RWPE2 (cell line): ENCODE measurements at regions not wholly inside any gene's neighbourhood (a gene's known extent, or its start where the extent isn't known, plus 50 kb on each side); places are given as distances from the start of the nearest gene placed in this dataset.

Source experiments
- ATAC-seq: fragments of 200-7000 bp; cut with Tn5 transposase; 3 replicates; pipeline ENCODE4 v1.9.1; 2021; ENCODE audit warnings: low read depth
- DNase-seq: peaks from one replicate; pipeline ENCODE4 v3.0.0-alpha.2; 2020; ENCODE audit warnings: low spot score
- H3K27ac ChIP-seq: fragments of 450-650 bp; 2 replicates; pipeline ENCODE4 v1.5.1; 2017; ENCODE audit warnings: mild to moderate bottlenecking; ENCODE audit not compliant: poor library complexity, severe bottlenecking
- H3K27me3 ChIP-seq: fragments of 250-450 bp; sonication (Bioruptor Pico); 2 replicates; pipeline ENCODE4 v1.5.1; 2021; ENCODE audit warnings: mild to moderate bottlenecking, moderate library complexity; ENCODE audit not compliant: insufficient read depth, poor library complexity, severe bottlenecking
- H3K36me3 ChIP-seq: fragments of 250-450 bp; sonication (Bioruptor Pico); 2 replicates; pipeline ENCODE4 v1.5.1; 2020; ENCODE audit warnings: low read depth, mild to moderate bottlenecking, moderate library complexity
- H3K4me1 ChIP-seq: fragments of 250-450 bp; sonication (Bioruptor Pico); 2 replicates; pipeline ENCODE4 v1.5.1; 2021; ENCODE audit warnings: mild to moderate bottlenecking, moderate library complexity; ENCODE audit not compliant: insufficient read depth, poor library complexity, severe bottlenecking
- H3K4me3 ChIP-seq: fragments of 250-450 bp; sonication (Bioruptor Pico); 2 replicates; pipeline ENCODE4 v1.5.1; 2021; ENCODE audit warnings: mild to moderate bottlenecking, moderate library complexity; ENCODE audit not compliant: severe bottlenecking
- H3K9me3 ChIP-seq: fragments of 250-450 bp; sonication (Bioruptor Pico); 2 replicates; pipeline ENCODE4 v1.5.1; 2021; ENCODE audit warnings: mild to moderate bottlenecking, moderate library complexity; ENCODE audit not compliant: severe bottlenecking
- TF ChIP-seq, protein P1 (sequence below): fragments of 450-650 bp; IDR thresholded peaks from one replicate; pipeline ENCODE4 v1.5.1; 2017; ENCODE audit warnings: mild to moderate bottlenecking, moderate library complexity; ENCODE audit not compliant: poor library complexity, severe bottlenecking

- H3K4me3 ChIP-seq = no peak overlapping the region
- H3K9me3 ChIP-seq = no peaks in the 10 kb centered on the region
- H3K36me3 ChIP-seq = no peaks in the 10 kb centered on the region
- peaks cover 31% of the 10 kb centered on the region for H3K4me1 ChIP-seq
- DNase-seq (no peak), ATAC-seq (no peak)
- H3K27me3 ChIP-seq = no peaks in the 10 kb centered on the region
- H3K27ac ChIP-seq = no peak overlapping the region
- TF ChIP-seq, protein P1, sequence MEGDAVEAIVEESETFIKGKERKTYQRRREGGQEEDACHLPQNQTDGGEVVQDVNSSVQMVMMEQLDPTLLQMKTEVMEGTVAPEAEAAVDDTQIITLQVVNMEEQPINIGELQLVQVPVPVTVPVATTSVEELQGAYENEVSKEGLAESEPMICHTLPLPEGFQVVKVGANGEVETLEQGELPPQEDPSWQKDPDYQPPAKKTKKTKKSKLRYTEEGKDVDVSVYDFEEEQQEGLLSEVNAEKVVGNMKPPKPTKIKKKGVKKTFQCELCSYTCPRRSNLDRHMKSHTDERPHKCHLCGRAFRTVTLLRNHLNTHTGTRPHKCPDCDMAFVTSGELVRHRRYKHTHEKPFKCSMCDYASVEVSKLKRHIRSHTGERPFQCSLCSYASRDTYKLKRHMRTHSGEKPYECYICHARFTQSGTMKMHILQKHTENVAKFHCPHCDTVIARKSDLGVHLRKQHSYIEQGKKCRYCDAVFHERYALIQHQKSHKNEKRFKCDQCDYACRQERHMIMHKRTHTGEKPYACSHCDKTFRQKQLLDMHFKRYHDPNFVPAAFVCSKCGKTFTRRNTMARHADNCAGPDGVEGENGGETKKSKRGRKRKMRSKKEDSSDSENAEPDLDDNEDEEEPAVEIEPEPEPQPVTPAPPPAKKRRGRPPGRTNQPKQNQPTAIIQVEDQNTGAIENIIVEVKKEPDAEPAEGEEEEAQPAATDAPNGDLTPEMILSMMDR = no peak
Observed at GRCh38 chr3:46116996-46117395, 89.7 kb upstream of the XCR1 start.

GRCh38 chr3:46114323-46114988 lies 87.2 kb upstream of the XCR1 start:
- DNase-seq (no peak), ATAC-seq (peak; percentile 66)
- no peaks in the 10 kb centered on the region for H3K9me3 ChIP-seq
- no peaks in the 10 kb centered on the region for H3K36me3 ChIP-seq
- no peaks in the 10 kb centered on the region for H3K27me3 ChIP-seq
- H3K27ac ChIP-seq = peak overlapping the region; percentile 85
- peaks cover 50% of the 10 kb centered on the region for H3K4me1 ChIP-seq
- no peak overlapping the region for H3K4me3 ChIP-seq
- TF ChIP-seq, protein P1 = no peak

DNA sequence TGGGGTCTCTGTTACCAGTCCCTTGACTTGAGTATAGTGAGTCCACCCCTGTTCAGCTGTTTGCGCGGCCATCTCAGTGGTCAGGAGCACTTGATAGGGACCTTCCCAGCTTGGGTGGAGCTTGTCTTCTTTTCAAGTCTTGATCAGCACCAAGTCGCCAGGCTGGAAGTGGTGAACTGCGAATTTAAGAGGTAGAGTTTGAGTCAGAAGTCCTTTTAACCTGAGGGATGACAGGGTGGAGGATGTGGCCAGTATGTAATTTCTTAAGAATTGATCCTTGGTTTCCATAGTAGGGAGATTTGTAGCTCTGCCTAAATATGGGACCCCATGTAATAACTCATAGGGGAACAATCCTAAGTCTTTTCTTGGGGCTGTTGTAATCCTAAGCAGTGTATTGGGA lies 86.3 kb upstream of the XCR1 start:
- H3K4me1 ChIP-seq = peaks cover 54% of the 10 kb centered on the region
- TF ChIP-seq, protein P1 = no peak

GRCh38 chr3:46112984-46113383 lies 85.7 kb upstream of the XCR1 start:
- H3K36me3 ChIP-seq = no peaks in the 10 kb centered on the region
- peak overlapping the region; percentile 85 for H3K27ac ChIP-seq
- no peaks in the 10 kb centered on the region for H3K27me3 ChIP-seq
- no peaks in the 10 kb centered on the region for H3K9me3 ChIP-seq
- peaks cover 54% of the 10 kb centered on the region for H3K4me1 ChIP-seq
- TF ChIP-seq, protein P1 = no peak
- no peak overlapping the region for H3K4me3 ChIP-seq
- ATAC-seq = peak; percentile 72
- no peak for DNase-seq

More for the DNA sequence above, 86.3 kb upstream of the XCR1 start:
- Histone ChIP-seq H3K9me3 (no peaks in the 10 kb centered on the region), H3K36me3 (no peaks in the 10 kb centered on the region), H3K27me3 (no peaks in the 10 kb centered on the region), H3K27ac (peak overlapping the region; percentile 85), H3K4me3 (no peak overlapping the region)
- no peak for ATAC-seq
- no peak for DNase-seq

- no peak overlapping the region for H3K4me3 ChIP-seq
- peaks cover 54% of the 10 kb centered on the region for H3K4me1 ChIP-seq
- H3K36me3 ChIP-seq = no peaks in the 10 kb centered on the region
- TF ChIP-seq, protein P1 = no peak
- peak overlapping the region; percentile 85 for H3K27ac ChIP-seq
- ATAC-seq (peak; percentile 26; the same call in 2 of the 3 replicates), DNase-seq (no peak)
- H3K9me3 ChIP-seq = no peaks in the 10 kb centered on the region
- no peaks in the 10 kb centered on the region for H3K27me3 ChIP-seq
Observed at GRCh38 chr3:46112296-46112695, 85.0 kb upstream of the XCR1 start.
